HG03558 (cell line): ENCODE measurements at regions not wholly inside any gene's neighbourhood (a gene's known extent, or its start where the extent isn't known, plus 50 kb on each side); places are given as distances from the start of the nearest gene placed in this dataset.

Experiments used
- ATAC-seq: cut with Tn5 transposase; IDR thresholded peaks from one replicate; pipeline ENCODE4 v1.9.1; 2021; ENCODE audit warnings: moderate number of reproducible peaks; ENCODE audit not compliant: unreplicated experiment; ENCODE audit errors: extremely low read depth

DNA sequence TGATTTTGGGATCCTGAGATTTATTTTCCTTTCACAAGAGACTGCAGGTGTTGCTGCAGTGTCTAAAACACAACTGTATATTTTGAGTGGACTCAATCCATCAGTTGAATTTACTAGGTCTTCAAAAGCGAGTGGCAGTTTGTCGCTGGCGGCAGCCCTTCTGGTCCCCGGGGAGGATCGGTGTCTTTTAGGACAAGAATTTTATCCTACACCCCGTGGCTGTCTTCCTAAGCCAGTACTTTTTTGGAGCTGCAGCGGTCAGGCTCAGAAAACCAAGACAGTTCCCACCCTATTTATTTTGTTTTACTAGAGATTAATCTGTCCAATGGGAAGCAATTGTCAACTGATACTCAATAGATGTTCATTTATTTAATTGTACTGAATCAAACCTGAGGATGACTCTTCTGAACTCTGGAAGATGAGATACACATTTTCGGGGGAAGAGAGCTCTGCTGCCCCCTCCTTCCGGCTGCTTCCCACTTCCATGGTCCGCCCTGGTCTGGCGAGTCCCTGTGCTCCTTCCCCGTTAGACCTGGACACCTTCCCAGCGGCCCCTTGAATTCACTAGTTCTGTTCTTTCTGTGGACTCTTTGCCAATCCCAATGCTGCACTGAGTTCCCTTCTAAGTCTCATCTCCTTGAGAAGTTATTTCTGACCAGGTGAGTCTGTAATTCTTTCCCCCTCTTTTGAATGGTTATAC, 90.6 kb downstream of the ERMARD start:
- ATAC-seq, result no peak

GRCh38 chr6:169841251-169841650, 89.8 kb downstream of the ERMARD start:
- no peak for ATAC-seq

DNA sequence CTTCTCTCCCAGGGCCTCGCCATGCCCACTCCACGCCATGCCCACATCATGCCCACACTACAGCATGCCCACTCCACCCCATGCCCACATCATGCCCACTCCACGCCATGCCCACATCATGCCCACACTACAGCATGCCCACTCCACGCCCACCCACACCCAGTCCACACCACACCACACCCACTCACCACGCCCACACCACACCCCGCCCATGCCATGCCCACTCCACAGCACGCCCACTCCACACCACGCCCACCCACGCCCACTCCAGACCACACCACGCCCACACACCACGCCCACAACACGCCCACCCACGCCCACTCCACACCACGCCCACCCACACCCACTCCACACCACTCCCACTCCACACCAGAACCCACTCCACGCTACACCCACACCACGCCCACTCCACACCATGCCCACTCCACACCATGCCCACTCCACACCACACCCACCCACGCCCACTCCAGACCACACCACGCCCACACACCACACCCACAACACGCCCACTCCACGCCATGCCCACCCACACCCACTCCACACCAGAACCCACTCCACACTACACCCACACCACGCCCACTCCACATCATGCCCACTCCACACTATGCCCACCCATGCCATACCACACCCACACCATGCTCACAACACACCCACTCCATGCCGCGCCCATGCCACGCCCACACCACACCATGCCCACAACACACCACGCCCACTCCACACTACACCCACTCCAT, 88.6 kb downstream of the ERMARD start:
- no peak for ATAC-seq

DNA sequence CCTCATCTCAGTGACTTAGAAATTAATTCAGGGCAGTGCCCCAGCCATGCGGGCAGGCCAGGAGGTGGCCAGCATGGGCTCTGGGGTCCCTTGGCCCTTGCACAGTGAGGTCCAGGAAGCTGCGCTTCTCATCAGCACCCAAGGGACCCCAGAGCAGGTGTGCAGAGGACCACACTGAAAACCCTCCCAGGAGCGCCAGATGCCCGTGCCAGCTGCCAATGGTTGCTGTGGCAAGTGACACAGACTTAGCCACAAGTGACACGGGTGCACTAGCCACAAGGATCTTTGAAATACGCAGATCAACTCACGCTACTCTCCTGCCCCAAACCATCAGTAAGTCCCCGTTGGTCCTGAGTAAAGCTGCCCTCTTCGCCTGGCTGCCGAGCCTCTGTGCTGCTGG, 88.1 kb downstream of the ERMARD start:
- no peak for ATAC-seq

- ATAC-seq, result no peak
Observed at GRCh38 chr6:169839029-169839481, 87.6 kb downstream of the ERMARD start.

GRCh38 chr6:169838346-169839028, 87.1 kb downstream of the ERMARD start:
- ATAC-seq, result no peak

DNA sequence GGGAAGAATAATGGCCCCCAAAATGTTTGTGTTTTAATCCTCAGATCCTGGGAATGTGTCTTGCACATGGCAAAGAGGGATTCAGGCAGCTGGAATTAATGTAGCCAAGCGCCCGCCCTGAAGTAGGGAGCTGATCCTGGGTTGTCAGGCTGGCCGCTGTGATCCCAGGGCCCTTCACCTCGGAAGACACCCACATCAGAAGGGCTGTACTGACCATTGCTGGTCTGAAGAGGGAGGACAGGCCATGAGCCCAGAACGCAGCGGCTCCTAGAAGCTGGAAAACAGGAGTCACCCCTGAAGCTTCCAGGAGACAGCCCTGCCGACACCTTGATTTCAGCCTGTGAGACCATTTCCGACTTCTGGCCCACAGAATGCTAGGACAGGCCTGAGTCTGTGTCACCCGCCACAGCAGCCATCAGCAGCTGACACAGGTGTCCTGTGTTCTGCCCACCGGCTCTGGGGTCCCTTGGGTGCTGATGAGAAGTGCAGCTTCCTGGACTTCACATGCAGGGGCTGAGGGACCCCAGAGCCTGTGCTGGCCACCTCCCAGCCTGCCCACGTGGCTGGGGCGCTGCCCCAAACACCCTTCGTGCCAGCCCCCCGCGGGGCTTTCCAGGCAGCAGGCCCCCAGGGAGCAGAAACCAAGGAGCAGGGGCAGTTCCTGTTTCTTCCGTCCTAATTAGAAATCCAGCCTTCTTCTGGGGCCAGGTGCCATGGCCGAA, 86.3 kb downstream of the ERMARD start:
- no peak for ATAC-seq

DNA sequence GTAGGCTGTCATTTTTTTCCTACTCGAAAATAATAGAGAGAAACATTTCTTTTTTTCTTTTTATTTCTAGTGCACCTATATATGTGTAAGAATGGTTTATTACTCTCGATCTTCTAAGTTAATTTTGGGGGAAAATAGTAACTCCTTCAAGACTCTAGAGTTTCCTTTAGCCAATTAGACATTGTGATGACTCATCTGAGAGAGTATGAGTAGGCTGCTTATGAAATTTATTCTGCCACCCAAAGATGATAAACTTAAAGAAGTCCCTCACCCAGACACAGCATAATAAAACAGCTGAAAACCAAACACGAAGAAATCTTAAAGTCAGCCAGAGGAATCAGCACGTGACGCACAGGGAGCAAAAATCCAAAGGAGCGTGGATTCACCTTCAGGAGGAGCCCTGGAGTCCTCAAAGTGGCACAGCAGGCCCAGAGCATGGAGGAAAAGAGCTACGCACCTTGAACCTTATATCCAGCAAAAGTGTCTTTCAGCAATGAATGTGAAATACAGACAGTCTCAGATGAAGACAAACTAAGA, 81.9 kb downstream of the ERMARD start:
- ATAC-seq, result no peak

DNA sequence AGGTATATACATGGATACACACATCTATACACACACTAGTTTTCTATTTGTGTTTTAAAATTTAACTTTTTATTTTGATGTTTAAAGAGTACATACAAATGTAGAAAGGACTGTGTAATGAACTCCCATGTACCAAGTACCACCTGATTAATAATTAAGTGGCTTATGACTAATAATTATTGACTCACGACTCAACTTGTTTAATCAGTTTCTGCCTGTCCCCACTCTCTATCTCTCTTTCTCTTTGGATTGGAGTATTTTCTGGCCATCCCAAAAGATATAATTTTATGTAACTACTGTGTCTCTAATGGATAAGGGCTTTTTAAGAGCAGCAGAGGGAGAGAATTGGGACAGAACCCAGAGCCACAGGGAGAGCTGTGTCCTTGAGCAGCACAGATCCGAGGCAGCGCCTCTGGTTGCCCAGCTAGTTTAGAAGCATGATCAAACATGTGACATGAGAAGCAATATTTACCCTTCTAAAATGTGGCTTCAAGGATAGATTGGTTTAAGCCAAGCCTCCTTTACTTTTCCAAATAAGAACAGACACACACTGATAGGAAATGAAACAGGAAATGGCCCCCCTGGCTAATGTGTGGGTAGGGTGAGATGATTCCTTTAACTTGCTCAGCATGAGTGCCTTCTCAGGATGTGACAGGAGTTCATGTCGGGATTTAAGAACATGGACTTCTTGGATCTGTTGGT, 81.0 kb downstream of the ERMARD start:
- ATAC-seq, result no peak

GRCh38 chr6:169831450-169832246, 80.2 kb downstream of the ERMARD start:
- ATAC-seq, result no peak
